Smooth muscle cell (in vitro differentiated cells): ENCODE measurements at regions not wholly inside any gene's neighbourhood (a gene's known extent, or its start where the extent isn't known, plus 50 kb on each side); places are given as distances from the start of the nearest gene placed in this dataset.

Experiments used
- DNase-seq: peaks from one replicate; lab custom pipeline; 2025; ENCODE audit not compliant: unreplicated experiment; lab: John Stamatoyannopoulos, UW
- H2AFZ ChIP-seq: fragments of 200-600 bp; sonication (generic); 2 replicates; pipeline ENCODE4 v1.6.0; 2016; ENCODE audit warnings: antibody characterized with exemption, low read depth, mild to moderate bottlenecking
- H3F3A ChIP-seq: fragments of 200-600 bp; sonication (generic); 2 replicates; pipeline ENCODE4 v1.6.0; 2017; ENCODE audit warnings: antibody characterized with exemption, low read depth
- H3K27ac ChIP-seq: fragments of 200-600 bp; sonication (generic); 2 replicates; pipeline ENCODE4 v1.5.1; 2016; ENCODE audit warnings: low read depth, mild to moderate bottlenecking
- H3K27me3 ChIP-seq: fragments of 200-600 bp; sonication (generic); 2 replicates; pipeline ENCODE4 v1.6.1; 2016; ENCODE audit warnings: low read depth, mild to moderate bottlenecking
- H3K36me3 ChIP-seq: fragments of 200-600 bp; sonication (generic); 2 replicates; pipeline ENCODE4 v1.5.1; 2016; ENCODE audit warnings: low read depth
- H3K4me1 ChIP-seq: fragments of 200-600 bp; sonication (generic); 2 replicates; pipeline ENCODE4 v1.5.1; 2016; ENCODE audit warnings: low read depth
- H3K4me2 ChIP-seq: fragments of 200-600 bp; sonication (generic); 2 replicates; pipeline ENCODE4 v1.6.0; 2016; ENCODE audit warnings: mild to moderate bottlenecking
- H3K4me3 ChIP-seq: fragments of 200-600 bp; sonication (generic); 2 replicates; pipeline ENCODE4 v1.5.1; 2016; ENCODE audit warnings: mild to moderate bottlenecking
- H3K79me2 ChIP-seq: fragments of 200-600 bp; sonication (generic); 2 replicates; pipeline ENCODE4 v1.6.0; 2016; ENCODE audit warnings: low read depth, mild to moderate bottlenecking
- H3K9ac ChIP-seq: fragments of 200-600 bp; sonication (generic); 2 replicates; pipeline ENCODE4 v1.6.0; 2016; ENCODE audit warnings: low read depth
- H3K9me3 ChIP-seq: fragments of 200-600 bp; sonication (generic); replicated peaks from 2 replicates; pipeline ENCODE4 v1.5.1; 2016; ENCODE audit warnings: low read depth
- H4K20me1 ChIP-seq: fragments of 200-600 bp; sonication (generic); 2 replicates; pipeline ENCODE4 v1.6.0; 2016; ENCODE audit warnings: low read depth
- CTCF ChIP-seq: fragments of 200-600 bp; sonication (generic); IDR thresholded peaks from 2 replicates; pipeline ENCODE4 v1.5.1; 2017; ENCODE audit warnings: borderline replicate concordance, mild to moderate bottlenecking, antibody characterized with exemption; ENCODE audit not compliant: insufficient read depth, poor library complexity, severe bottlenecking
- WGBS: methylation state at CpG from one replicate; pipeline ENCODE4 v1.1.7; 2016; ENCODE audit warnings: low lambda C conversion rate; 5-methylcytosine and 5-hydroxymethylcytosine counted together

- H3K4me2 ChIP-seq, result no peak overlapping the region
- no peak overlapping the region for H3K27ac ChIP-seq
Measured at GRCh38 chr11:29584342-29584741, 432.5 kb downstream of the KCNA4 start.

GRCh38 chr11:29578806-29579205 lies 438.0 kb downstream of the KCNA4 start:
- H3F3A ChIP-seq, result no peaks in the 10 kb centered on the region
- no peaks in the 10 kb centered on the region for H3K9me3 ChIP-seq
- H3K9ac ChIP-seq, result no peak overlapping the region
- H4K20me1 ChIP-seq, result no peaks in the 10 kb centered on the region
- H3K79me2 ChIP-seq, result no peaks in the 10 kb centered on the region
- H3K4me1 ChIP-seq, result no peaks in the 10 kb centered on the region
- WGBS, result 58% methylated on average over 2 of the region's 2 CpGs
- no peaks in the 10 kb centered on the region for H3K36me3 ChIP-seq
- H3K4me3 ChIP-seq, result no peak overlapping the region
- no peak overlapping the region for H3K27ac ChIP-seq
- H3K4me2 ChIP-seq, result no peak overlapping the region
- H3K27me3 ChIP-seq, result no peaks in the 10 kb centered on the region
- no peak overlapping the region for H2AFZ ChIP-seq
- no peak for TF ChIP-seq CTCF
- no peak for DNase-seq

More at GRCh38 chr11:29584342-29584741, 432.5 kb downstream of the KCNA4 start:
- no peak for DNase-seq
- no peaks in the 10 kb centered on the region for H3F3A ChIP-seq
- H3K4me3 ChIP-seq, result no peak overlapping the region
- no peak for TF ChIP-seq CTCF
- H3K4me1 ChIP-seq, result no peaks in the 10 kb centered on the region
- no peaks in the 10 kb centered on the region for H3K27me3 ChIP-seq
- no peak overlapping the region for H3K9ac ChIP-seq
- no peaks in the 10 kb centered on the region for H3K79me2 ChIP-seq
- H2AFZ ChIP-seq, result no peak overlapping the region
- no peaks in the 10 kb centered on the region for H3K36me3 ChIP-seq
- no peaks in the 10 kb centered on the region for H3K9me3 ChIP-seq
- no peaks in the 10 kb centered on the region for H4K20me1 ChIP-seq

- Histone ChIP-seq H3K4me3 (no peak overlapping the region), H3K4me1 (no peaks in the 10 kb centered on the region), H2AFZ (no peak overlapping the region), H3K9me3 (no peaks in the 10 kb centered on the region), H3F3A (no peaks in the 10 kb centered on the region), H3K27me3 (no peaks in the 10 kb centered on the region), H3K9ac (no peak overlapping the region), H3K4me2 (no peak overlapping the region), H3K36me3 (no peaks in the 10 kb centered on the region), H3K79me2 (no peaks in the 10 kb centered on the region), H4K20me1 (no peaks in the 10 kb centered on the region), H3K27ac (no peak overlapping the region)
- DNase-seq, result no peak
- no peak for TF ChIP-seq CTCF
Measured at GRCh38 chr11:29564486-29564885, 452.3 kb downstream of the KCNA4 start.

GRCh38 chr11:29562183-29562582 lies 454.6 kb downstream of the KCNA4 start:
- Histone ChIP-seq H3K4me1 (no peaks in the 10 kb centered on the region), H3K4me3 (no peak overlapping the region), H3K27me3 (no peaks in the 10 kb centered on the region), H2AFZ (no peak overlapping the region), H3K4me2 (no peak overlapping the region), H3F3A (no peaks in the 10 kb centered on the region), H3K79me2 (no peaks in the 10 kb centered on the region), H3K27ac (no peak overlapping the region), H3K36me3 (no peaks in the 10 kb centered on the region), H4K20me1 (no peaks in the 10 kb centered on the region), H3K9me3 (no peaks in the 10 kb centered on the region), H3K9ac (no peak overlapping the region)
- TF ChIP-seq CTCF, result no peak
- no peak for DNase-seq
- 87% methylated on average over 3 of the region's 3 CpGs for WGBS
